ENCODE measurements at regions not wholly inside any gene's neighbourhood (a gene's known extent, or its start where the extent isn't known, plus 50 kb on each side); places are given as distances from the start of the nearest gene placed in this dataset.

DNA sequence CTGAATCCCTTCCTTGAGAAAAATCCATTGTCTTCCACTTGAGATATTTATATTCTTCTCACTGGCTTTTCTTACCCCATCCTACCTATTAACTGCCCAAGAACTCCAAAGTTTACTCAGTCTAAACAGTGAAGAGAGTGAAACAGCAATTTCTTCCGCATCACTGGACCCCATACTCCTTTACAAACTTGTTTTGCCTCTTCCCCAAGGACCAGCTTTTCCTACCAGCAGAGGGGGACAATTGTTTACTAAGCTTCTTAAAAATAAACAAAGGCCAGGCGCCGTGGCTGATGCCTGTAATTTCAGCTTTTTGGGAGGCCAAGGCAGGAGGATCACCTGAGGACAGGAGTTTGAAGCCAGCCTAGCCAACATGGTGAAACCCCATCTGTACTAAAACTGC lies 52.0 kb downstream of the LRATD1 start:
- DNase-seq = no peak

DNA sequence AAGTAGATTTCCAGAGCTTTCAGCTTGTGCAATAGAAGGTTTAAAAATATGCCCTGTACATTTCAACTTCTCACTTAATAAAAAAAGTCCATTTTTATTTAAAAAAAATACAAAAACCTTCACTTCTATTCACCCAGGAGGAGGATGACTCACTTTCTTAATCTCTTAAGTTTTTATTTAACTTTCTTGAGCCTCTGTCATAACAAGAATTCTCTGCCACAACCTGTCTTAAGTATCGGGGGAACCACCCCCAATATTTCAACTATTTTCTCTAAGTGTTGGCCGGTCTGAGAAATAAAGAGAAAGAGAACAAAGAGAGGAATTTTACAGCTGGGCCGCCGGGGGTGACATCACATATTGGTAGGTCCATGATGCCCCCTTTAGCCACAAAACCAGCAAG lies 58.4 kb downstream of the LRATD1 start:
- DNase-seq = no peak

DNA sequence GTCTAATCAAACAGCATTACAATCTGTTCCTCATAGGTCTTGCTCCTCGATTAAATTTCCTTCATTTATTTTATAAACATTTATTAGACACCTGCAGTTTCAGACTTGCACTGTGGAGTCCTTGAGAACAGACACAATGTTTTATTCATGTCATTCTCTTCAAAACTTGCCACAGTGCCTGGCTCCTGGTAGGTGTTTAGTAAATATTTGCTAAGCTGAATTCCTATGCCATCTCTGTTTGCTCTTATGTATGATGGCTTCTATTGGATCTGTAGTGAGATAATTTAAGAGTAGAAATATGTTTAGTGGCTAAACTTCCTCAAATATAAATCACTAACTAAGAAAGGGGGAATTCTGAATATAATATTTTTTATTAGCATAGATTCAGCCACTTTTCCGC lies 61.4 kb downstream of the LRATD1 start:
- DNase-seq = no peak

DNA sequence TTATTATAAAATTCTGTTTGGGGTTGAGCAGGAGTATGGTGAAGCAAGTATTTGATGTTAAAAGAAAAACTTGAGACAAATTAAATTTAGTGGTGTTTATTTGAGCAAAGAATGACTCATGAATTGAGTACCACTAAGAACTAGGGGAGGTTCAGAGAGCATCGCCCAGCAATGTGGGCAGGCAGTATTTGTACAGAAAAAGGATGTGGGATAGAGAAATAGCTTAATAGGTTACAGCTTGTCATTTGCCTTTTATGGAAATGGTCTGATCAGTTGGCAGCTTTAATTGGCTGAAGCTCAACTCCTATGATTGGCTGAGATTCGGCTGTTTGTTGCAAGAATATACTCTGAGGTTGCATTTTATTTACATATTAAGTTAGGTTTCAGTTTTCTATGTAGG lies 68.2 kb downstream of the LRATD1 start:
- no peak for DNase-seq

DNA sequence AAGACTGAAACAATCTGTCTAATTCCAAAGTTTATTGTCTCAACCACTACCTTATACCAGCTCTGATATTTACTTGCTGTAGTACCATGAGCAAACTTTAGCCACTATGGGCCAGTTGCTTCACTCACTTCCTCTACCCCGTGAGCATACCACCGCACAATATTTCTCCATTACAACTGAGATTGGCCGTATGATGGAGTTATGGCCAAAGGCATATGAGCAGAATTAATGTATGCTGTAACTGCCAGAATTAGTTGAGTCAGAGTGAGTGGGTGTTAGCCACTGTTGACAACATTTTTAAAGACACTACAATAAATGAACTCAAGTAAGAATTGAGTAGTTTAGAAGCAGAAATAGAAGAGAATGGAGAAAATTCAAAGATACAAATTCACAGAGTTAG lies 69.7 kb downstream of the LRATD1 start:
- DNase-seq = no peak

DNA sequence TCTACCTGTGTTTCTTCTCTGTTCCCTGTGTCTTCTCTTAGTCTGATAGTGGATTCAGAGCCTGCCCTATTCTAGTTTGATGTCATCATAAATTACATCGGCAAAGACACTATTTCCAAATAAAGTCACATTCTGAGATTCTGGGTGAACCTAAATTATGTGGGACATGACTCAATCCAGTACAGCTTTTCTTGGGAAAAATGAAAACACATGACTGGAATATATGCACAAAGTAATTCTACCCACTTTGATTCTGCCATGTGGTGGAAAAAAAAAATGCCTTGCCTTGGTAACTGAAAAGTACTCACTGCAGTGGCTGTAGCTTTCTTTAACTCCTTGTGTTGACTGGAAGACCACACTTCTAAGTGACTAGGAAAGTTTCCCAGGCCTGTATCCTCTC lies 73.7 kb downstream of the LRATD1 start:
- no peak for DNase-seq

DNA sequence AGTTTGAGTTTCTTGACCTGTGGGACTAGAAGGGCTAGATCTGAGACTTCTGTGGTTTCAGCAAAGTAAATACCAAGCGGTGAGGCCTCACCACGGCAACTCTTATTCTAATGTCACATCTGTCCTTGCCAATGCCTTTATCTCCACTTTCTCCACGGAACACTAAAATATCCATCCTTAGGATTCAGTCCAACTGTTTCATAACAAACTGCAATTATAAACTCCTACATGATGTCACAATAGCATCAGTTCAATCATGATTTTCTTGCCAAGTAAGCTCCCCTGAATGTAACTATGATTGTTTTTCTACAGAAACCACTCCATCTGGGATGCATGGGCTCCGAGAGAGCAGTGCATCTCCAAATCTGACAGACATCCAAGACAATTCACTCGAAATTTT lies 79.6 kb downstream of the LRATD1 start:
- DNase-seq = no peak

DNA sequence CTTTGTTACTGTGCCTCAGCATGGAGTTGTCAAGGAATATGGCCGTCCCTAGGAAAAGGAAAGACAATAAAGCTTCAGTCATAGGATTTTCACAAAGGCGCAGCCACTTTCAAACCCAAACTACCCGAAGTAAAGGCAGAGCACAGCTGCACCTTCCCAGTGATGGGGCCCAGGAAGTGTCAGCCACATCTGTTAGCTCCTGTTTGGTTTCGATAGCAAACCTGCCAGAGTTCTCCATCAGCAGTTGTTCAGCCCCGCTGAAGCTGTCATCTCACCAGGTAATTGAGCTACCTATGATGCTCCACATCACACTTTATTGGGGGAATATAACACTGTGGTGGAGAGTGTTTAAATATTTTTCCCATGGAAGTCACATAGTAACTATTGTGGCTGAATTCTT lies 80.7 kb downstream of the LRATD1 start:
- no peak for DNase-seq

DNA sequence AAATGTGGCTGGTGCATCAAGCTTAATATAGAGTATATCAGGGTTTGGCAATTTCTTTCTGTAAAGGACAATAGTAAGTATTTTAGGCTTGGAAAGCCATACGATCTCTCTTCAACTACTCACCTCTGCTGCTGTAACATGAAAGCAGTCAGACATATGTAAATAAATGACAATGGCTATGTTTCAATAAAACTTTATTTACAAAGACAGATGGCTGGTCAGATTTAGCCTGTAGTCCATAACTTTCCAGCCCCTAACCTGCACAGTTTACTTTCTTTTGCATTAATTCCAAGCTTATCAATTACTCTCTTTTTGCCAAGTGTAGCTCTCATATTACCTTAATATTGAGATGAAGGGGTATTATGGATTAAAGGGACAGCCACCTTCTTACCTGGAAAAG lies 83.1 kb downstream of the LRATD1 start:
- DNase-seq = no peak

DNA sequence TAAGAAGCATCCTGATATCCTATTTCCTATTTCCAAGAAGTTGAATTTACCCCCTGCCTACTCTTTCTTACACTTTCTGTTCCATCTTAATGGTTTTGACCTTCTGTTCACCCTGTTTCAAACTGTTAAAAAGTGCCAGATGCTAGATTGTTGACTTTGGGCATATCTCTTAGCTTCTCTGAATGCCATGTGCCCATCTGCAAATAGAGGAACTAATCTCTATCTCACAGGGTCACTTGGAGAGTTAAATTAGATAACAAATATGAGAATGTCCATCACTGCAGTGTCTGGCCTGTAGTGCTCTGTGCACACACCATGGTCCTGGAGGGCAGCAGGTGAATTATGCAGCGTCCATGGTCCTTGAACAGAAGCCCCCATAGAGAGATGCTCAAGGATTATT lies 83.8 kb downstream of the LRATD1 start:
- no peak for DNase-seq

DNA sequence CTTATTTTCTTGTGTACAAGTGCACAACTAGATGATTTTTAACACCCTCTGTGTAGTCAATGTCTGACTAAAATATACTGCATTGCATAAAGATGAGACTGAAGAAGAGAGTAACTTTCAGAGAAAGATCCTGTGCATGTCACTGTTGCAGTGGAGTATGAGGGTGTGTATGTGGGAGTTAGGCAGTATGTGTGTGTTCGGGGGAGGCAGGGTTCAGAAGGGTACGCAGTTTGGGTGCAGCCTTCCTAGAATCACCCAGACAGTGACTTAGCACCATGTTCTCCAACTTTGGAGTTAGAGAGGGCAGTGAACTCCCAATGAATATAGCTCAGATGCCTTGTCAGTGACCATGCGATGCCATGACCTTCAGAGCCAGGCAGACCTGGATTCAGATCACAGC lies 84.6 kb downstream of the LRATD1 start:
- no peak for DNase-seq

DNA sequence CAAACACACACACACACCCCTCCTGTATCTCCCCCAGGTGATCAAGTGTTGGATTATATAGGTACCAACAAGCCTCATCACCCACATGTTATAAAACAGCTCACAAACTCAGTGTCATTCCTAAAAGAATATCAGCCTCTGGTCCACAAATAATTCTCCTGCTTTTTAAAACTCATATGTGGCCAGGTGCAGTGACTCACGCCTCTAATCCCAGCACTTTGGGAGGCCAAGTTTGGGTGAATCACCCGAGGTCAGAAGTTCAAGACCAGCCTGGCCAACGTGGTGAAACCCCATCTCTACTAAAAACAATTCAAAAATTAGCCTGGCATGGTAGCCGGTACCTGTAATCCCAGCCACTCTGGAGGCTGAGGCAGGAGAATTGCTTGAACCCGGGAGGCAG lies 87.8 kb downstream of the LRATD1 start:
- DNase-seq = no peak

DNA sequence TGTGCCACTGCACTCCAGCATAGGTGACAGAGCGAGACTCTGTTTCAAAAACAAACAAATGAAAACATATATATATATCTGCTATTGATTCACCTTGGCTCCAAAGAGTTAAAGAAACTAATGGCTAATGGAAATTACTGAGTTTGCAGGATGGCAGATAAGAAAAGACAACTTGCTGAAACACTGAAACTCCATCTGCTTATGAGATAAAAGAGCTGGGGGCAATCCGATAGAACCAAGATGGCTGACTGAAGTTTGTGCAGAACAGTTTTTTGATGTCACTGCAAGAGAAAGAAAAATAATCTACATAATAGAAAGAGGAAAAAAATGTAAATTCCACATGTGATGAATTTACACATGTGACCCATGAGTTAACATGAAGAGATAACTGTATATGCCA lies 88.2 kb downstream of the LRATD1 start:
- DNase-seq = no peak

DNA sequence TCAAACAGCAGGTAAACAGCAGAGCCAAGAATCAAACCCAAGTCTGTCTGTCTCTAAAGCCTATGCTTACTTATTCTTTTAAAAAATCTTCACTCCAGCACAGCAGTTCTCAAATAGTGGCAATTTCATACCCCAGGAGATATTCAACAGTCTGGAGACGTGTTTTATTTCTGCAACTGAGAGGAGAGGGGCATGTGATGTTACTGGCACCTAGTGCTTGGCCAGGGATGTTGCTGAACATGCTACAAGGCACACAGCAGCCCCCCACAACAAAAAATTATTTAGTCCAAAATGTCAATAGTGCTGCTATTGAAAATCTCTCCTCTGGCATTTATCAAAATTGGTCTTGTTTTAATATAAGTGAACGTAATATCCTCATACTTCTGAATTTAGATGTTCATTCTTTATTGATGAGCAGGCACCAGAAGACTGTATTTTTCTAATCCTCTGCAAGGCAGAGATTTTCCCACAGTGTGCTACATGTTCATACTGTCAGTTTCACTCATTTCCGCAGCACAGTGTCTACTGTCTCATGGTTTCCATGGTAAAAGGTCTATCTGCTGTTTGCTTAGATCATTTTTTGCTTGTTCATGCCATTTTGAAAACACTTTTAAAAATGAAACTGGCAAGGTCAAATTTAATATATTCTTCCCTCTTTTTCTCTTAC lies 90.5 kb downstream of the LRATD1 start:
- DNase-seq = no peak

DNA sequence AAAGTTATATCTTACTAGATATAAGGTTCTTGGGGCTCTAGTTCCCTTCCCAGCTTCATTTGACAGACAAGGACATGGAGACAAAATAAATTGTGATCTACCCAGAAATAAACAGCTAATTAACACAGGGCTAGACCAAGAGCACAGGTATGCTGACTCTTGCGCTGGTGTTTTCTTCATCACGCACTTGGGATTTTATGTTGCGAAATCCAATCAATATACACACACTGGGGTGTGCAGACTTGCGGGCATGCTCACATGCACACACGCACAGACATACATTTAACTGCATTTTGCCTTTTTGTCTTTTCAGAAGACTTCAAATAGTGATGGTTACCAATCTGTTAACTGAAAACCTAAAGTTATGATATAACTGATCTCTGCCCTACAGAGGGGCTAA lies 91.2 kb downstream of the LRATD1 start:
- no peak for DNase-seq

DNA sequence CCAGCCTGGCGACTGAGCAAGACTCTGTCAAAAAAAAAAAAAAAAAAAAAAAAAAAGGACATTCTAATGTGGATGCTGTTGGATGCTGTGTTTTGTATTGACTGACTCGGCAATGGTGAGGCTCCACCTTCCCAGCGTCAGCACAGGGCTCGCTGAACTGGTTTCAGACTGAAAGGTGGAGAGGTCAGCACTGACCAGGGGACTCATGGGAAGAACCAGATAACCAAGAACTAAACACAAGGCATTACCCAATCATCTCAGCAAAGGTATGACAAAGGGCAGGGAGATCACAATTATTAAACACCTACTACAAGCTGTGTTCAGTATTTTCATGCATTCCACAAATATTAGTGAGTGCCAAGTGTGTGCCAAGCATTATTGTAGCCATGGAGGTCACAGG lies 103.2 kb downstream of the LRATD1 start:
- no peak for DNase-seq

DNA sequence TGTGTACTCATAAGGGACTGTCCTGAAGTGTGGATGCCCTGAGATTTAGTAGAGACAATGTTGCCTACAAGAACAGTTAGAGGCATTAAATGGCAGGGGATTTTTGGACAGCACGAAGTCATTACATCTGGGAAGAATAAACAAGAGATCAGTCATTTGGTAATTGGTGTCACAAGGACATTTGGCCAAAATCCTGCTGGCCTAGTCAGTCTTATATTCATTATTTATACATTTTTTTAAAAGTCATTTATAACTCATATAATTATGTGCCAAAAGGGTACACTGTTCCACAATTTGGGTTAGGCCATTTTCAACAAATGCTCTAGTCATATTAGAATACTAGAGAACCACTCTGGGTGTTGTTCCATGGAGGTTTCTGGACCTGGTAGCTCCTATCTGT lies 104.7 kb downstream of the LRATD1 start:
- DNase-seq = no peak

DNA sequence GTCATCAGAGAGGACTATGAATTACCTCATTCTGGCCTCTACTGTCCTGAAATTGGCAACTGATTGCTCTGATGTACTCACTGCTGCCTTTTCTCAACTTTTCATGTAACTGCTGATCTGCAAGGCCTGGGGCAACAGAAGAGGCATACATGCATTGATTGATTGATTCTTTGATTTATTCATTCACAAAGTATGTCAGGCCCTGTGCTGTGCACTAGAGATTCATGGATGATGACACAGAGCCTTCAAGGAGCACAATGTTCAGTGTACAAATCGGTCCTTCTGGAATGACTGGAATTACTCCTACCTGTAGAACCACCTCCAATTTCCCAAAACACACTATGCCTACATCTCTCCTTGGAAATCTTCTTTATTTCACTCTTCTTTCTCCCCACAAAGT lies 111.3 kb downstream of the LRATD1 start:
- DNase-seq = no peak

DNA sequence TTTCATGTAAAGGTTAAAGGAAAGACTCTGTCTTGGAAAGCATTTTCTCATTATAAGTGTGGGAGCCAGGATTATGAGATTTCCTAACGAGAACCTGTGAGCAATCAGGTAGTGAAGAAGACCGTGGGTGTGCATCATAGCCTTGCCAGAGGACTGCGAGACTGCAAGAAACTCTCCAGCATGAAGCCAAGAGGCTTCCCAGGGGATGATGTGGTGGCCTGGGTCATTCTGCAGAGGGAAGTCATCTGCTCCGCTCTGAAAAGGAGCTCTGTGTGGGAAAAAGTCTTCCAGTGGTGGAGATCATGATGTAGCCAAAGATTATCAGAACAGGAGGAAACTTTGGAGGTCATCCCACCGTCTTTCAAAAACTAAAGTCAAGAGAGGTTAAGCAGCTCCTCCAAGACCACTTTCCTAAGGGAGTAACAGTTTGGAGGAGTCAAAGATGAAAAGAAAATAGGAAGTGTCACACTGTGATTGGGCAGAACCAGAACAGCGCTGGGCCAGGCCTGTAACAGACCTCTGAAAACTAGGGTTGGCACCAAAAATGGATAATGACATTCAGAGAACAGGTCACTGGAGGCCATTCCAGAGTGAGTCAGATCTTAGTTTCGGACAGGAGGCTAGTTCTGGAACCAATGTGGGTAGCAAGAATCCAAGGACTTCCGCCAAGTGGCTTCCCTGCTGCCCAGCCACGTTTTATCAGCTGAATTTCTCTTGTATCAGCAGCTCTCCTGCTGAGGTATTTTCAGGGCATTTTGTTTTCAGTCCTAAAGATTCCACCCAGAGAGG lies 113.0 kb downstream of the LRATD1 start:
- no peak for DNase-seq

DNA sequence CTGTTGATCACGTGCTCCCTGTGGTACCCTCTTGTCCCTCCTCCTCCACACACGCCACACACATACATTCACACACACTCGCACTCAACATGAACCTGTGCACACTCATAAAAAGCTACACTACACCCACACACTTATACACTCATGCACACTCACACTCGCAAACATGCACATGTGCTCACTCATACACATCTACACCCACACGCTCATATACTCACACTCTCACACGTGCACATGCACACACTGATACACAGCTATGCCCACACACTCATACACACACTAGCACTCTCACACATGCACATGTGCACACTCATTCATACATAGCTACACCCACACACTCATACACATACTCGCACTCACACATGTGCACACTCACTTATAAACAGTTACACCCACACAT lies 113.6 kb downstream of the LRATD1 start:
- DNase-seq = no peak

DNA sequence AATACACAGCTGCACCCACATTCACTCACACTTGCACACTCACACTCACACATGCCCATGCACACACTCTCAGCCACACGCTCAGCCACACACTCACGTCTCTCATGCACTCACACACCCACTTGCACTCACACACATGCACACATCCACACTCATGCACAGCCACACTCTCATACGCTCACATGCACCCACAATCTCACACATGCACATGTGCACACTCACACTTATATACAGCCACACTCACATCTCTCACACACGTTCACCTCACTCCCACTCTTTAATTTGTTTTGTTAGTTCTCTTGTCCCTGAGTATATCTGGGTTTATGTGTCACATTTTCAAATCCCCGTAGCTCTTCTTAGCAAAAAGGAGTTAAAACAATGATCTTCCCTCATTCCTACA lies 114.9 kb downstream of the LRATD1 start:
- no peak for DNase-seq

DNA sequence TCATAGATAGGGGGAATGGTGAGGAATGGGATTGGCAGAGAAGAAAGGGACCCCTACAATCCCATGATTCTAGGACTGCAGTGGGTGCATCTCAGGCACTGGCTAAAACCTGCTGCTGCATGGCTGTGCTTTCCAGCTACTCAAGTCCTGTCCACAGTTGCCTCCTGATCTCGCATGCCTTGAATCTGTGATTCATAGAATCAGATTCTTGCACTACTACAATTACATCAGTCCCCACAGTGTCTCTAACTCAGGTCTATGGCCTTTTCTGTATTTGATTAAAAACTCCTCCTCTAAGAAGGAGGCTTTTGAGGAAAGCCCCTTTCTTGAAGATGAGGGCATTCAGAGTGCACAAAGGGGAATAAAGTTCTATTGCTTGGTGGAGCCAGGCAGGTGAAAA lies 117.4 kb downstream of the LRATD1 start:
- no peak for DNase-seq

DNA sequence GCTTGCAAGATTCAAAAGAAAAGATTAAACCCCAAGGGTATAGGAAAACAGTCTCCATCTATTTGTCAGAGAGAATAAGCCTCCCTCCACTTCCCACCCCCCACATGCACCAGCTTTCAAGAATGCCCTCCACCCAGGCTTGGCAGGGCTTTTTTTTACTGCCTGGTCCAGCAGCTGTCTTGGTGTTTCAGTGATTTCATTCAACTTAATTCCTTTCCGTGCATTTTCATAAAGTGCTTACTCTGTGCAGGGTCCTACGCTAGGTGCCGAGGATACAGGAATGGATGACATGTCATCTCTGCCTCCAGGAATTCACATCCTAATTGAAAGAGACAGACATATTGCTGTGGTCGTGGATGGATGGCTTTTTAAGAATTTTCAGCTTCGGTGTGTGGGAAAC lies 117.9 kb downstream of the LRATD1 start:
- DNase-seq = no peak

DNA sequence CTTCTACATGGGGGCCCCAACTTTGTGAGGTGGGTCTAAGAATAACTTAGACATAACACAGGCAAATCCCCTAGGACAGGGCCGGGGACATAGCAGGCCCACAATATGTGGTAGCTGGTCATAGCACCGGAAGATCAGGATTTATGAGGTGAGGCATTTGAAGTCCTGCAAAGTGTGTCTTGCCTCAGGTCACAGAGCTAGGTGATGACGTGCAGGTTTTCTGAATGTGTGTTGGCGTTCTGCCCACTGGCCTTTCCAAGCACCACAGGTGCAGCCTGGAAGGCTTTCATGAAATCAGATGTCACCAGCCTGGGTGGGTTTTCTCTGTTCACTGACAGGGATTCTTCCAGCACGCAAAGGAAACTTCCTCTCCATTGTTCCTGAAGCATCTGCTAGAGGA lies 119.1 kb downstream of the LRATD1 start:
- DNase-seq = no peak

DNA sequence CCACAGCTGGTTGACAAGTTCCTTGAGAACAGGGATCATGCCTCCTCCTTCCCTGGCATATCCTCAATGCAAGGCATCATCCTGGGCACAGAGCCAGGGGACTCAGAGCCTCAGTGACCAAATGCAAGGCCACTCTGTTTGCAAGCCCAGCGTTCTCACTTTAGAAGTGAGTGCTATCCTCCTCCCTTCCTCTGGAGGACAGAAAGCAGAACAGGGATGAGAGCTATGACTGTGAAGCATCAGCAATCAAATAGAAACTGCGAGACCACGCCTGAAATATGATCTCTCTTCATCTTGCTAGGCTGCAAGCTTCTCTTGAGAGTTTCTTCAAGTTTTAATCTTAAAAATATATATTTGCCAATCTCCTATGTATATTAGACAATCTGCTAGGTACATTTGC lies 119.8 kb downstream of the LRATD1 start:
- no peak for DNase-seq
